ENCODE measurements at regions not wholly inside any gene's neighbourhood (a gene's known extent, or its start where the extent isn't known, plus 50 kb on each side); places are given as distances from the start of the nearest gene placed in this dataset.
"Not testable (repeated sequence)": the region's sequence is repeated elsewhere in the genome, so short reads cannot be mapped to it uniquely, and the experiment has no call there.

DNA sequence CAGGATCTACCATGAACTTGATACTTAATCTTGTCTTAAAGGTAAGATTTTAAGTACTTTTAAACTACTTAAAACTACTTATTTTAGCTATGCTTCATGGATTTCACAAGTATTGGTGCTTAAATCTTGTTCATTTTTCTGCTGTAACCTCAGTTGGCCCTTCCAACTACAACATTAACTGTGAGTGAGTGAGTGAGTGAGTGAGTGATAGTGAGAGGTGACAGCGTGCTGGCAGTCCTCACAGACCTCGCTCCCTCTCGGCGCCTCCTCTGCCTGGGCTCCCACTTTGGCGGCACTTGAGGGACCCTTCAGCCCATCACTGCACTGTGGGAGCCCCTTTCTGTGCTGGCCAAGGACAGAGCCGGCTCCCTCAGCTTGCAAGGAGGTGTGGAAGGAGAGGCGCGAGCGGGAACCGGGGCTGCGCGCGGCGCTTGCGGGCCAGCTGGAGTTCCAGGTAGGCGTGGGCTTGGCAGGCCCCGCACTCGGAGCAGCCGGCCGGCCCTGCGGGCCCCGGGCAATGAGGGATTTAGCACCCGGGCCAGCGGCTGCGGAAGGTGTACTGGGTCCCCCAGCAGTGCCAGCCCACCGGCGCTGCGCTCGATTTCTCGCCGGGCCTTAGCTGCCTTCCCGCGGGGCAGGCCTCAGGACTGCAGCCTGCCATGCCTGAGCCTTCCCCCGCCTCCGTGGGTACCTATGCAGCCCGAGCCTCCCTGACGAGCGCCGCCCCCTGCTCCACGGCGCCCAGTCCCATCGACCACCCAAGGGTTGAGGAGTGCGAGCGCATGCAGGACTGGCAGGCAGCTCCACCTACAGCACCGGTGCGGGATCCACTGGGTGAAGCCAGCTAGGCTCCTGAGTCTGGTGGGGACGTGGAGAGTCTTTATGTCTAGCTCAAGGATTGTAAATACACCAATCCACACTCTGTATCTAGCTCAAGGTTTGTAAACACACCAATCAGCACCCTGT lies 1558.6 kb upstream of the SEL1L start:
- TF ChIP-seq, protein P1, sequence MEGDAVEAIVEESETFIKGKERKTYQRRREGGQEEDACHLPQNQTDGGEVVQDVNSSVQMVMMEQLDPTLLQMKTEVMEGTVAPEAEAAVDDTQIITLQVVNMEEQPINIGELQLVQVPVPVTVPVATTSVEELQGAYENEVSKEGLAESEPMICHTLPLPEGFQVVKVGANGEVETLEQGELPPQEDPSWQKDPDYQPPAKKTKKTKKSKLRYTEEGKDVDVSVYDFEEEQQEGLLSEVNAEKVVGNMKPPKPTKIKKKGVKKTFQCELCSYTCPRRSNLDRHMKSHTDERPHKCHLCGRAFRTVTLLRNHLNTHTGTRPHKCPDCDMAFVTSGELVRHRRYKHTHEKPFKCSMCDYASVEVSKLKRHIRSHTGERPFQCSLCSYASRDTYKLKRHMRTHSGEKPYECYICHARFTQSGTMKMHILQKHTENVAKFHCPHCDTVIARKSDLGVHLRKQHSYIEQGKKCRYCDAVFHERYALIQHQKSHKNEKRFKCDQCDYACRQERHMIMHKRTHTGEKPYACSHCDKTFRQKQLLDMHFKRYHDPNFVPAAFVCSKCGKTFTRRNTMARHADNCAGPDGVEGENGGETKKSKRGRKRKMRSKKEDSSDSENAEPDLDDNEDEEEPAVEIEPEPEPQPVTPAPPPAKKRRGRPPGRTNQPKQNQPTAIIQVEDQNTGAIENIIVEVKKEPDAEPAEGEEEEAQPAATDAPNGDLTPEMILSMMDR (IDR thresholded peaks at IDR 0.05) = not testable (repeated sequence)
- not testable (repeated sequence) for TF ChIP-seq POLR2A, EP300 (IDR thresholded peaks at IDR 0.05)
